ENCODE measurements at regions not wholly inside any gene's neighbourhood (a gene's known extent, or its start where the extent isn't known, plus 50 kb on each side); places are given as distances from the start of the nearest gene placed in this dataset.

- Histone ChIP-seq H3K36me3 (no peaks in the 10 kb centered on the region), H3K4me1 (ENCODE audit: control insufficient read depth in 1 of 2, low read depth in 2 of 2) (peaks cover 21 to 24% of the 10 kb centered on the region in 2 donors), H3K4me3 (no peak overlapping the region), H3K9me3 (peaks cover 10% of the 10 kb centered on the region), H3K27ac (no peak overlapping the region), H3K27me3 (replicated peaks; ENCODE audit: insufficient read depth) (no peaks in the 10 kb centered on the region)
- TF ChIP-seq, protein P1, sequence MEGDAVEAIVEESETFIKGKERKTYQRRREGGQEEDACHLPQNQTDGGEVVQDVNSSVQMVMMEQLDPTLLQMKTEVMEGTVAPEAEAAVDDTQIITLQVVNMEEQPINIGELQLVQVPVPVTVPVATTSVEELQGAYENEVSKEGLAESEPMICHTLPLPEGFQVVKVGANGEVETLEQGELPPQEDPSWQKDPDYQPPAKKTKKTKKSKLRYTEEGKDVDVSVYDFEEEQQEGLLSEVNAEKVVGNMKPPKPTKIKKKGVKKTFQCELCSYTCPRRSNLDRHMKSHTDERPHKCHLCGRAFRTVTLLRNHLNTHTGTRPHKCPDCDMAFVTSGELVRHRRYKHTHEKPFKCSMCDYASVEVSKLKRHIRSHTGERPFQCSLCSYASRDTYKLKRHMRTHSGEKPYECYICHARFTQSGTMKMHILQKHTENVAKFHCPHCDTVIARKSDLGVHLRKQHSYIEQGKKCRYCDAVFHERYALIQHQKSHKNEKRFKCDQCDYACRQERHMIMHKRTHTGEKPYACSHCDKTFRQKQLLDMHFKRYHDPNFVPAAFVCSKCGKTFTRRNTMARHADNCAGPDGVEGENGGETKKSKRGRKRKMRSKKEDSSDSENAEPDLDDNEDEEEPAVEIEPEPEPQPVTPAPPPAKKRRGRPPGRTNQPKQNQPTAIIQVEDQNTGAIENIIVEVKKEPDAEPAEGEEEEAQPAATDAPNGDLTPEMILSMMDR (IDR thresholded peaks at IDR 0.05) = no peak
- ATAC-seq (ENCODE audit: insufficient number of reproducible peaks, low FRiP score, low read depth) (no peak), DNase-seq (ENCODE audit: low spot score) (no peak)
Observed at GRCh38 chr9:129354498-129354897, 176.4 kb upstream of the IER5L start.

DNA sequence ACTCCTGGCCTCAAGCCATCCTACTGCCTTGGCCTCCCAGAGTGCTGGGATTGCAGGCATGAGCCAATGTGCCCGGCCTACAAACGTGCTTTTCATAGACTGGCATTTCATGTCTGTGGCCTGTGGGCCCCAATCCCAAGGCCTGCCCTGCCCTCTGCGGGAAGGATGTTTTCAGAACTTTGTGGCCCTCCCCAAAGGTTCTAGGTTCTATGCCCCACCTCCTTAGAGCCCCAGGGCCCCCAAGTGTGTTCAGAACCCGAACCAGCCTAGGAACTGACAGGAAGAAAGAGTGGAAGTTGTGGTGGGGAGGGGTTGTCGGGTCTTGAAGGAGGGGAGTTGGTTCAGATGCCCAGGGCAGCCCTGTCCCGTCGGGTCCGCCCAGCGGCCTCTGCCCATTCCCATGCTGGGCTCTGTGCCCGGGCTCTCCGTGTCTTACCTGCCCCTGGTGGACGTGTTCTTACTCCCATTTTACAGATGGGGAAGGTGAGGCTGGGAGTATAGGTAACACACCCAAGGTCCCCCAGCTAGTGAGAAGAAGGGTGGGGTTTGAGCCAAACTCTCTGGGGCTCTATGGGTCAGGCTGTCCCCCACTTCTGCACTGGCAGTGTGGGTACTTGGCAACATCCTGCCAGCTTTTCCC, 175.8 kb upstream of the IER5L start:
- no peaks in the 10 kb centered on the region for H3K27me3 ChIP-seq (replicated peaks; ENCODE audit: insufficient read depth)
- DNase-seq (ENCODE audit: low spot score) (no peak), ATAC-seq (ENCODE audit: insufficient number of reproducible peaks, low FRiP score, low read depth) (no peak)
- TF ChIP-seq, protein P1 (IDR thresholded peaks at IDR 0.05) = no peak
- H3K9me3 ChIP-seq = peaks cover 10% of the 10 kb centered on the region
- peaks cover 21 to 24% of the 10 kb centered on the region in 2 donors for H3K4me1 ChIP-seq (ENCODE audit: control insufficient read depth in 1 of 2, low read depth in 2 of 2)
- peak overlapping the region in 1 of 2 donors; percentile 35 for H3K27ac ChIP-seq
- no peaks in the 10 kb centered on the region for H3K36me3 ChIP-seq
- H3K4me3 ChIP-seq = no peak overlapping the region

DNA sequence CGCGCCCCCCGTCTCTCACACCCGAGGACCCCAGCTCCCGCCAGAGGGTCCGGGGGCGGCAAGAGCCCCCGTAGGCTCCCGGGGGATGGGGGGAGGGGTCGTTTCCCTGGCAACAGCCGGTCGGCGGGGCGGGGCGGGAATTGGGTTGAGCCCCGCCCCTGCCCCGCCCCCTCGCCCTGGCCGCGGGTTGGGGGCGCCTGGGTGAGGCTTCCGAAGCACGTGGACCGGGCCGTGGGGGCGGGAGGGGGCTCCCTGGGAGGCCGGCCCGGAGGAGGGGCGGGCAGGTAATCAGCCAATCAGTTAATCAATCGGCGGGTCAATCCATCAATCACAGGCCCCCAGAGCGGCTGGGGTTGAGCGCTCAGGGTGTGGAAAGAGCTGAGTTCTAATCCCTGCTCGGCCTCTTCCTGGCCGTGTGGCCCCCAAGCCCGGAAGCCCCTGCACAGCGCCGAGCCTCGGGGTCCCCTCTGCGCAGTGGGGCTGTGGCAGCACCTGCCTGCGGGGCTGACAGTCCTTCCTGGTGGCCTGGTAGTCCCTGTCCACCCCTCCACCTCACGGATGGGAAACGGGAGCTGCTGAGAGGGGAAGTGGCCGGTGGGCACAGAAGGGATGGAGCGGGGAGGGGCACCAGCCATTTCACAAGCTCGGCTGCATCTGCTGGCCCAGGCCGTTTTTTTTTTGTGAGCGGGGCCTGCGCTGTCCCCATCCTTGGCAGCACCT, 174.2 kb upstream of the IER5L start:
- H3K36me3 ChIP-seq = no peaks in the 10 kb centered on the region
- H3K27me3 ChIP-seq (replicated peaks; ENCODE audit: insufficient read depth) = no peaks in the 10 kb centered on the region
- H3K4me1 ChIP-seq (ENCODE audit: control insufficient read depth in 1 of 2, low read depth in 2 of 2) = peaks cover 21 to 24% of the 10 kb centered on the region in 2 donors
- TF ChIP-seq, protein P1 (IDR thresholded peaks at IDR 0.05) = no peak
- H3K9me3 ChIP-seq = peaks cover 10% of the 10 kb centered on the region
- H3K27ac ChIP-seq = no peak overlapping the region
- no peak for DNase-seq (ENCODE audit: low spot score)
- peak overlapping the region; percentile 74 for H3K4me3 ChIP-seq
- no peak for ATAC-seq (ENCODE audit: insufficient number of reproducible peaks, low FRiP score, low read depth)

DNA sequence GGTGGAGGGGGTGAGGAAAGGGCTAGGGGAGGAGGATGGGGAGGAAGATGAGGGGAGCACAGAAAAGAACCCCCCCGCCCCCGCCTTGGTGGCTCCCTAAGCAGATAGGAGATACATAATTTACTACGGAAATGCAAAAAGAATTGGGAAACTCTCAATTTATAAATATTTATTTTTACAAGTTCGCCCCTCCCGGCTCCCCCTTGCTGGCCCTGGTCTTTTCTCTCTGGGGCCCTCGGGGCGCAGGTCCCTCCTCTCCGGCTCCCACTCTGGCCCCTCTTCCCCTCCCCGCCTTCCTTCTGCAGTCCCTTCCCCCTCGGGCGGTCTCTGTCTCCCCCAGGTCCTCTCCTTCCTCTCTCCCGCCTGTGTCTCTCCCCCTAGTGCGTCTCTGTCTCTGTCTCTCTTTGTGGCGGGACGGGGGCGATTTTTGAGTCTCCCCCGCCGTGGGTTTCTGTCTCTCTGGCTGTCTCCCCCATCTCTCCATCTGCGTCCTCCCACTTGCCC, 173.6 kb upstream of the IER5L start:
- Histone ChIP-seq H3K4me3 (peak overlapping the region; percentile 74), H3K27ac (no peak overlapping the region), H3K36me3 (no peaks in the 10 kb centered on the region), H3K9me3 (peaks cover 10% of the 10 kb centered on the region), H3K27me3 (replicated peaks; ENCODE audit: insufficient read depth) (no peaks in the 10 kb centered on the region), H3K4me1 (ENCODE audit: control insufficient read depth in 1 of 2, low read depth in 2 of 2) (peaks cover 21 to 24% of the 10 kb centered on the region in 2 donors)
- ATAC-seq (ENCODE audit: insufficient number of reproducible peaks, low FRiP score, low read depth) = no peak
- no peak for DNase-seq (ENCODE audit: low spot score)
- TF ChIP-seq, protein P1 (IDR thresholded peaks at IDR 0.05) = no peak

- Histone ChIP-seq H3K27me3 (replicated peaks; ENCODE audit: insufficient read depth) (no peaks in the 10 kb centered on the region), H3K27ac (no peak overlapping the region), H3K4me1 (ENCODE audit: control insufficient read depth in 1 of 2, low read depth in 2 of 2) (peaks cover 21 to 24% of the 10 kb centered on the region in 2 donors), H3K36me3 (no peaks in the 10 kb centered on the region), H3K9me3 (peaks cover 10% of the 10 kb centered on the region), H3K4me3 (peak overlapping the region; percentile 74)
- TF ChIP-seq, protein P1 (IDR thresholded peaks at IDR 0.05) = no peak
- ATAC-seq (ENCODE audit: insufficient number of reproducible peaks, low FRiP score, low read depth) (no peak), DNase-seq (ENCODE audit: low spot score) (no peak)
Observed at GRCh38 chr9:129351058-129351641, 173.1 kb upstream of the IER5L start.
